ENCODE measurements at regions not wholly inside any gene's neighbourhood (a gene's known extent, or its start where the extent isn't known, plus 50 kb on each side); places are given as distances from the start of the nearest gene placed in this dataset.
"Not testable (repeated sequence)": the region's sequence is repeated elsewhere in the genome, so short reads cannot be mapped to it uniquely, and the experiment has no call there.

DNA sequence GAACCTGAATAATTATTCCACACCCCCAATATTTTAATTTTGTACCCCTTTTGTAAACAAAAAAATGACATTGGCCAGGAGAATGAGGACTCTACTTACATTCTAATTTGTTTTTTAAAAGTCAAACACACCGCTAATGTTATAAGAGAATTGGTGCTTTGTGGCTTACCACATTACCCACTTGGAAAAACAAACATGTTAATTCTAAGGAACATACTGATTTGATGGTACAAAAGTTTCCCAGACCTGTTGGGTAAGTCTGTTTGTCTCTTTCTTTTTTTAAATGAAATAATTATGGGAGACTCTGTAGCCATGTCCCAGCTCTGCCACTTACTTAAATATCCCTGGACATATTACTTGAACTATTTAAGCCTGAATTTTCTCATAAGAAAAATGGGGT, 352.5 kb upstream of the C2CD4B start:
- Histone ChIP-seq H3K4me3 (ENCODE audit: low read depth in 1 of 2, low read length in 2 of 2) (no peak overlapping the region), H3K27me3 (ENCODE audit: control insufficient read depth in 1 of 2, insufficient read depth in 2 of 2, low read length in 2 of 2) (no peaks in the 10 kb centered on the region), H3K9me3 (ENCODE audit: low read length) (no peaks in the 10 kb centered on the region), H3K27ac (ENCODE audit: low read depth, low read length) (no peak overlapping the region), H3K9ac (ENCODE audit: low read length) (no peak overlapping the region), H3K4me1 (ENCODE audit: insufficient read depth, low read length) (no peaks in the 10 kb centered on the region), H3K36me3 (ENCODE audit: insufficient read depth, low read length) (no peaks in the 10 kb centered on the region)

DNA sequence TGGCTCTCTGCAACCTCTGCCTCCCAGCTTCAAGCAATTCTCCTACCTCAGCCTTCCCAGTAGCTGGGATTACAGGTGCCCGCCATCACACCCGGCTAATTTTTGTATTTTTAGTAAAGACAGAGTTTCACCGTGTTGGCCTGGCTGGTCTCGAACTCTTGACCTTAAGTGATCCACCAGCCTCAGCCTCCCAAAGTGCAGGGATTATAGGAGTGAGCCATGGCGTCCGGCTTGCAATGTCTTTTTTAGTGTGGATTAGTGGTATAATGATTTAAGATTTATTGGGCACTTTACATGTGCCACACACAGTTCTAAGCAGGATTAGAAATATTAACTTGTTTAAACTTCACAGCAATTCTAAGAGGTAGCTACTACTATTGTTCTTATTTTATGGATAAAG, 353.6 kb upstream of the C2CD4B start:
- not testable (repeated sequence) for H3K9me3 ChIP-seq (ENCODE audit: low read length); H3K4me3 ChIP-seq (ENCODE audit: low read depth in 1 of 2, low read length in 2 of 2); H3K4me1 ChIP-seq (ENCODE audit: insufficient read depth, low read length); H3K36me3 ChIP-seq (ENCODE audit: insufficient read depth, low read length); H3K27ac ChIP-seq (ENCODE audit: low read depth, low read length); H3K27me3 ChIP-seq (ENCODE audit: control insufficient read depth in 1 of 2, insufficient read depth in 2 of 2, low read length in 2 of 2); H3K9ac ChIP-seq (ENCODE audit: low read length)

DNA sequence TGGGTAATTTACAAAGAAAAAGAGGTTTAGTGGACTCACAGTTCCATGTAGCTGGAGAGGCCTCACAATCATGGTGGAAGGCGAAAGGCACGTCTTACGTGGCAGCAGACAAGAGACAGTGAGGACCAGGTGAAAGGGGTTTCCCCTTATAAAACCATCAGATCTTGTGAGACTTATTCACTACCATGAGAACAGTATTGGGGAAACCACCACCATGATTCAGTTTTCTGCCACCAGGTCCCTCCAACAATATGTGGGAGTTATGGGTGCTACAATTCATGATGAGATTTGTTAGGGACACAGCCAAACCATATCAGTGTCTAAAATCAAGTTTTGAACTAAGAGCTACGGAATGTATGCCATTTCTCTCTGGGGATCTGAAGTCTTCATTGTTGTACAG, 354.8 kb upstream of the C2CD4B start:
- Histone ChIP-seq H3K27me3 (ENCODE audit: control insufficient read depth in 1 of 2, insufficient read depth in 2 of 2, low read length in 2 of 2) (no peaks in the 10 kb centered on the region), H3K4me1 (ENCODE audit: insufficient read depth, low read length) (no peaks in the 10 kb centered on the region), H3K9ac (ENCODE audit: low read length) (no peak overlapping the region), H3K9me3 (ENCODE audit: low read length) (no peaks in the 10 kb centered on the region), H3K4me3 (ENCODE audit: low read depth in 1 of 2, low read length in 2 of 2) (no peak overlapping the region), H3K27ac (ENCODE audit: low read depth, low read length) (no peak overlapping the region), H3K36me3 (ENCODE audit: insufficient read depth, low read length) (no peaks in the 10 kb centered on the region)

DNA sequence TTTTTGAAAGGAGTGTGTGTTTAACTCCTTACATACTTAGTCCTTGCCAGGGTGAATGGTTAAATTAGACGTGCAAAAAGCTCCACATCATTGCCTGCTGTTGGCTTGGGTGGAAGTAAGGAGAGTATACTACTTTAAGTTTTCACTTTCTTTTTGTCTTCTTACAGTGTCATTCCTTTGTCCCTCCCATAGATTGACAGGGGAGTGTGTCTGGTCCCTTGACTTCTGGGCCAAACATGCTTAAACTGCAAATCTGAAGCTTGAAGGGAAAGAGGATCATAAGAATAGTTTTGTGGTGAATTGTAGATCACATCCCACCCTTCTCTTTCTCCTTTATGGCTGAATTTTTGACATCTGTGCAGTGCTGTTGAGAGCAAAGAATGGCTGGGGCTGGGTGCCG, 355.8 kb upstream of the C2CD4B start:
- Histone ChIP-seq H3K27ac (ENCODE audit: low read depth, low read length) (no peak overlapping the region), H3K36me3 (ENCODE audit: insufficient read depth, low read length) (no peaks in the 10 kb centered on the region), H3K4me3 (ENCODE audit: low read depth in 1 of 2, low read length in 2 of 2) (no peak overlapping the region), H3K27me3 (ENCODE audit: control insufficient read depth in 1 of 2, insufficient read depth in 2 of 2, low read length in 2 of 2) (no peaks in the 10 kb centered on the region), H3K9me3 (ENCODE audit: low read length) (no peaks in the 10 kb centered on the region), H3K9ac (ENCODE audit: low read length) (no peak overlapping the region), H3K4me1 (ENCODE audit: insufficient read depth, low read length) (no peaks in the 10 kb centered on the region)

DNA sequence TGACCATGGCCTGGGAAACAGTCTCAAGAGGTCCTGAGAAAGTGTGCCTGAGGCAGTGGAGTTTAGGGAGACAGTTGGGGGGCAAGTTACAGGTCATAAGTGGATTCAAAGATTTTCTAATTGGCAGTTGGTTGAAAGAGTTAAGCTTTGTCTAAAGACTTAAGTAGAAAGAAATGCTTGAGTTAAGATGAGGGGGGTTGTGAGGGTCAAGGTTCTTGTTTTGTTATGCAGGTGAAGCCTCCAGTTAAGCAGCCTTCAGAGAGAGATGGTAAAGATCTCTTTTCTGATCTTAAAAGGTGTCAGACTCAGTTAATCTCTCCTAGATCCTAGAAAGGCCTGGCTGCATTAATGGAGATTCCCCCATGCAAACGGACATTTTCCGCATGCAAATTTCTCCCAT, 356.3 kb upstream of the C2CD4B start:
- Histone ChIP-seq H3K9me3 (ENCODE audit: low read length) (no peaks in the 10 kb centered on the region), H3K4me3 (ENCODE audit: low read depth in 1 of 2, low read length in 2 of 2) (no peak overlapping the region), H3K27ac (ENCODE audit: low read depth, low read length) (no peak overlapping the region), H3K27me3 (ENCODE audit: control insufficient read depth in 1 of 2, insufficient read depth in 2 of 2, low read length in 2 of 2) (no peaks in the 10 kb centered on the region), H3K9ac (ENCODE audit: low read length) (no peak overlapping the region), H3K36me3 (ENCODE audit: insufficient read depth, low read length) (no peaks in the 10 kb centered on the region), H3K4me1 (ENCODE audit: insufficient read depth, low read length) (no peaks in the 10 kb centered on the region)

DNA sequence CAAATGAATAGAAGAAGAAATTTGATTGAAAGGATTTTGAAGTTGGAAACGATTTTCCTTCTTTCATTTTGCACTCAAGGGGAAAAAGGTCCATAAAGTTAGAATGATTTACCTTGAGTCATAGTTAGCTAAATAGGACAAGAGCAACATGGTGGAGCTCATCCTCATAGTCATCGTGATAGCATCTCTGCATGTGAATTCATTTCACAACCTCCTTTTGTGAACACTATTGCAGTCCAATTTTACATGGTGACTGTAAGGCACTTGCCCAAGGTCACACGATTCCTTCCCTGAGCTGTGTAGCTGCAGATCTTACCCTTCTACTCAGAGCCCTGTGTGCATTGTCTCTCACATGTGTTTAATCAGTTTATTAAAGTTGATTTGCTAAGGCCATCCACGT, 359.8 kb upstream of the C2CD4B start:
- H3K4me1 ChIP-seq (ENCODE audit: insufficient read depth, low read length): no peaks in the 10 kb centered on the region
- no peak overlapping the region for H3K27ac ChIP-seq (ENCODE audit: low read depth, low read length)
- no peaks in the 10 kb centered on the region for H3K9me3 ChIP-seq (ENCODE audit: low read length)
- H3K36me3 ChIP-seq (ENCODE audit: insufficient read depth, low read length): no peaks in the 10 kb centered on the region
- no peaks in the 10 kb centered on the region for H3K27me3 ChIP-seq (ENCODE audit: control insufficient read depth in 1 of 2, insufficient read depth in 2 of 2, low read length in 2 of 2)
- H3K9ac ChIP-seq (ENCODE audit: low read length): no peak overlapping the region
- no peak overlapping the region for H3K4me3 ChIP-seq (ENCODE audit: low read depth in 1 of 2, low read length in 2 of 2)

DNA sequence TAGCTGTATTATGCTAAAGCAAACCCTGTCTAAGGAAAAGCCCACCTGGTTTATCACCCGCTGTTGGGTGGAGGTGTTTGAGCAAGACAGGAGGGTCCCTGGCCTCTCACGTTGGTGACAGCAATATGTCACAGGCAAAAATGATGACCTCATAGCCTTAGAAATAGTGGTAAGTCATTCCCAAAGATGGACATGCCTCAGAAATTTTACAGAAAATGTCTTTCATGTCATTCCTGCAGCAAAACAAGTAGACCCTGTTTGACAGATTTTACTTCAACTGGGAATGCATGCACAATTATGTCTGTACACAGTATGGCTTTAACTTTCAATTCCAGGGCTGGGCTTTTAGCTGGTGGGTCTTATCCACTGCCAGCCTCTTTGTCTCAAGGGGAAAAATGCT, 362.3 kb upstream of the C2CD4B start:
- Histone ChIP-seq H3K36me3 (ENCODE audit: insufficient read depth, low read length) (no peaks in the 10 kb centered on the region), H3K4me1 (ENCODE audit: insufficient read depth, low read length) (no peaks in the 10 kb centered on the region), H3K4me3 (ENCODE audit: low read depth in 1 of 2, low read length in 2 of 2) (no peak overlapping the region), H3K27ac (ENCODE audit: low read depth, low read length) (no peak overlapping the region), H3K9ac (ENCODE audit: low read length) (no peak overlapping the region), H3K9me3 (ENCODE audit: low read length) (no peaks in the 10 kb centered on the region), H3K27me3 (ENCODE audit: control insufficient read depth in 1 of 2, insufficient read depth in 2 of 2, low read length in 2 of 2) (no peaks in the 10 kb centered on the region)

DNA sequence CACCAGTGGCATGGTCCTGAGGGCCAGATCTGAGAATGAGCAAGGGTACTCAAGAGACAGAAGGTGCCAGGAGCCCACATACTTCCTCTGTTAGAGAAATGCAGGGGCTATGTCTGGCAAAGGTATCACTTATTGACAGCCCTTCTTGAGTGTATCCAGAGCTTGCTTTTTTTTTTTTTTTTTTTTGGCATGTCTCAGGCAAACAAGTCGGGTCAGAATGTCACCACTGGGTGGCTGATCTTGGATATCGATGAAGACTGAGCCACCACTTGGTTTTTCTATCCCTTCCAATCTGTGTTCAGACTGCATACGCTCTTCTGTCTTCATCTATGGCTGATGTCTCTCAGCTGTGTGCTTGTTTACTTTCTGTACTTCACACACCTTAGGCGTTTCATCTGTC, 363.4 kb upstream of the C2CD4B start:
- Histone ChIP-seq H3K27me3 (ENCODE audit: control insufficient read depth in 1 of 2, insufficient read depth in 2 of 2, low read length in 2 of 2) (no peaks in the 10 kb centered on the region), H3K27ac (ENCODE audit: low read depth, low read length) (no peak overlapping the region), H3K4me1 (ENCODE audit: insufficient read depth, low read length) (no peaks in the 10 kb centered on the region), H3K9me3 (ENCODE audit: low read length) (no peaks in the 10 kb centered on the region), H3K9ac (ENCODE audit: low read length) (no peak overlapping the region), H3K36me3 (ENCODE audit: insufficient read depth, low read length) (no peaks in the 10 kb centered on the region), H3K4me3 (ENCODE audit: low read depth in 1 of 2, low read length in 2 of 2) (no peak overlapping the region)

DNA sequence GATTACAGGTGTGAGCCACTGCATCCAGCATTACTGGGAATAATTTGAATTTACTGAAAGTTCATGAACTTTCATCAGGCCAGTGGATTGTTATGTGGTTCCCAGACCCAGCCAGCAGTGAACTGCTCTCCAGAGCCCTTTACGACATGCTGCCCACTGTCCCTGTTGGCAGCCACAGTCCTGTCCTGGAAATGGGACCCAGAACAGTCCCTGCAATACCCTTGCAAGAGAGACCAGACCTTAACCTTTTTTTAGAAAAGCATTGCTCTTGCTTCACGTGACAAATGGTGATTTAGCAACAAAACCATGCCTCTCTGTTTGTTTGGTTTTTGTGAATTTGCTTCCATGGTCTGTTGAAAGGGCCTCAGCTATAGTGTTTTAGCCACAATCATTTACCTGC, 367.3 kb upstream of the C2CD4B start:
- Histone ChIP-seq H3K4me1 (ENCODE audit: insufficient read depth, low read length) (no peaks in the 10 kb centered on the region), H3K27ac (ENCODE audit: low read depth, low read length) (no peak overlapping the region), H3K4me3 (ENCODE audit: low read depth in 1 of 2, low read length in 2 of 2) (no peak overlapping the region), H3K9me3 (ENCODE audit: low read length) (no peaks in the 10 kb centered on the region), H3K27me3 (ENCODE audit: control insufficient read depth in 1 of 2, insufficient read depth in 2 of 2, low read length in 2 of 2) (no peaks in the 10 kb centered on the region), H3K9ac (ENCODE audit: low read length) (no peak overlapping the region), H3K36me3 (ENCODE audit: insufficient read depth, low read length) (no peaks in the 10 kb centered on the region)

DNA sequence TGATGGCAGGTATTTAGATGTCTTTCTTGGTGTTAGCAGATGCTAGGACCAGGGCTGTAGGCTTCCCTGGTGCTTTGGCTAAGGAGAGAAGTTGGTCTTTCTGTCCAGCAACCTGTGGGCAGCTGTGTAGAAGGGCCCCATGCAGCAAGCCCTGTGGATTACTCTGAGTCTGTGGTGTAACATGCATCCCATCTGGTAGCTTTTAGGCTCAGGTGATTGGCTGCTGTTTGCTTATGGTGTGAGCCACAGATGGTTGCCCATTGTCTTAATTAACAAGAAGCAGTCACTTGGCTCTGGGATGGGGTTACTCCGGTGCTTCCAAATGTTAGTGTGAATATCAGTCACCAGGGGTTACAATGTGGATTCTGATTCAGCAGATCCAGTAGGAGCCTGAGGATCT, 368.6 kb upstream of the C2CD4B start:
- no peaks in the 10 kb centered on the region for H3K9me3 ChIP-seq (ENCODE audit: low read length)
- H3K27me3 ChIP-seq (ENCODE audit: control insufficient read depth in 1 of 2, insufficient read depth in 2 of 2, low read length in 2 of 2): no peaks in the 10 kb centered on the region
- no peaks in the 10 kb centered on the region for H3K4me1 ChIP-seq (ENCODE audit: insufficient read depth, low read length)
- H3K27ac ChIP-seq (ENCODE audit: low read depth, low read length): no peak overlapping the region
- H3K9ac ChIP-seq (ENCODE audit: low read length): no peak overlapping the region
- no peaks in the 10 kb centered on the region for H3K36me3 ChIP-seq (ENCODE audit: insufficient read depth, low read length)
- H3K4me3 ChIP-seq (ENCODE audit: low read depth in 1 of 2, low read length in 2 of 2): no peak overlapping the region

DNA sequence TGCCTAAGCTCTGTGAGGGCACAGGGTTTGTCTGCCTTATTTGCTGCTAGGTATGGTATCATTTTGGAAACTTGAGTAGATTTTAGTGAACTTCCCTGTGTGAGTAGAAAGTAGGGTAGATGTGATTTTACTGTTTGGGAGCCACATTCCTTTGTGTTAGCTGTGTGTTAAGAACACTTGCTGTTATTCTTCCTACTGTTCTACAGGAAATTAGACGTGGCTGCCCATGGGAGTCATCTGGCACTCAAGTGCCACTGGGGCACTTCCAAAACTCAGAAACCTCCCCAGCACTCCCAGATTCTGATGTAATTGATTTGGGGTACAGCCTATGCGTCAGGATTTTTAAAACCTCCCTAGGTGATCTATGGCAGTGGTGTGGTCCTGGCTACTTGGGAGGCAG, 369.9 kb upstream of the C2CD4B start:
- Histone ChIP-seq H3K36me3 (ENCODE audit: insufficient read depth, low read length) (no peaks in the 10 kb centered on the region), H3K27me3 (ENCODE audit: control insufficient read depth in 1 of 2, insufficient read depth in 2 of 2, low read length in 2 of 2) (no peaks in the 10 kb centered on the region), H3K9ac (ENCODE audit: low read length) (no peak overlapping the region), H3K4me1 (ENCODE audit: insufficient read depth, low read length) (no peaks in the 10 kb centered on the region), H3K9me3 (ENCODE audit: low read length) (no peaks in the 10 kb centered on the region), H3K27ac (ENCODE audit: low read depth, low read length) (no peak overlapping the region), H3K4me3 (ENCODE audit: low read depth in 1 of 2, low read length in 2 of 2) (no peak overlapping the region)

DNA sequence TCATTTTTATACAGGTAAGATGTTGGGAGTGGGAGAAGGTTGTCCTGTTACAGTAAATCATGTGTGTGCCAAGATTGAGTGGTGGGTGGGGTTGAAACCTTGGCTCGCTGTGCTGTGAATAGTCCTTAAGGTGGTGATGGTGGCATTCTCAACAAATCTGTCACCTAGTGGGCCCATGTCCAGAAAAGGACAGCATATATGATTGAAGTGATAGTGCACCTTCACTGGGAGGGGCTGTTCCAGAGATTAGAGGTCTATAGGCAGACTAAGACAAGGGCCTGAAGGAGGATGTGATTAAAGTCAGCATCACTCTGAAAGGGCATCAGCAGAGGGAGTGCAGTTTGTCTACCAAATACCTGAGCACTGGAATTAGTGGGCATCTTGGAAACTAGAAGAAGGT, 374.2 kb upstream of the C2CD4B start:
- H3K27ac ChIP-seq (ENCODE audit: low read depth, low read length): no peak overlapping the region
- no peak overlapping the region for H3K9ac ChIP-seq (ENCODE audit: low read length)
- no peaks in the 10 kb centered on the region for H3K9me3 ChIP-seq (ENCODE audit: low read length)
- no peaks in the 10 kb centered on the region for H3K27me3 ChIP-seq (ENCODE audit: control insufficient read depth in 1 of 2, insufficient read depth in 2 of 2, low read length in 2 of 2)
- no peaks in the 10 kb centered on the region for H3K4me1 ChIP-seq (ENCODE audit: insufficient read depth, low read length)
- H3K36me3 ChIP-seq (ENCODE audit: insufficient read depth, low read length): no peaks in the 10 kb centered on the region
- no peak overlapping the region for H3K4me3 ChIP-seq (ENCODE audit: low read depth in 1 of 2, low read length in 2 of 2)

DNA sequence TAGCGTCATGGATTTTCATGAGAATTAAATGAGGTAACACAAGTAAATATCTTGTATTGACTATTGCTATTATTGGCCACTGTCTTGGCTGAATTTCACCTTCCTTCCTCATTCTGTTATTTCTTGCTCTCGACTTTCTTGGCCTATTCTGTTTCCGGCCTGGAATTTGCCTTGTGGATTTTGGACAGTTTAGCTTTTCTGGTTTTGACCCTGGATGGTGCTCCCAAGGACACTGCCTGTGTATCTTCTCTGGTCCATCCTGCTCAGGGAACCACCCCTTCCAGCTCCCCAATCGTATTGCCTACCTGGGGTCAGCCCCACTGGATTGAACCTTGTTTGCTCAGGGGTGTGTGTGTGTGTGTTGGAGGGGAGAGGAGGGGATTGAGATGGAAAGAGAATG, 376.2 kb upstream of the C2CD4B start:
- H3K4me1 ChIP-seq (ENCODE audit: insufficient read depth, low read length): peaks cover 11% of the 10 kb centered on the region
- H3K9me3 ChIP-seq (ENCODE audit: low read length): no peaks in the 10 kb centered on the region
- H3K4me3 ChIP-seq (ENCODE audit: low read depth in 1 of 2, low read length in 2 of 2): no peak overlapping the region
- no peaks in the 10 kb centered on the region for H3K36me3 ChIP-seq (ENCODE audit: insufficient read depth, low read length)
- H3K27ac ChIP-seq (ENCODE audit: low read depth, low read length): no peak overlapping the region
- H3K27me3 ChIP-seq (ENCODE audit: control insufficient read depth in 1 of 2, insufficient read depth in 2 of 2, low read length in 2 of 2): no peaks in the 10 kb centered on the region
- H3K9ac ChIP-seq (ENCODE audit: low read length): no peak overlapping the region
